ENCODE measurements at regions not wholly inside any gene's neighbourhood (a gene's known extent, or its start where the extent isn't known, plus 50 kb on each side); places are given as distances from the start of the nearest gene placed in this dataset.
A peak's percentile ranks its signal among the peaks of the same experiment; 100 is the strongest.
"Not testable (repeated sequence)": the region's sequence is repeated elsewhere in the genome, so short reads cannot be mapped to it uniquely, and the experiment has no call there.

- DNase-seq, result no peak
These were observed 59.0 kb upstream of the ZNF532 start for GRCh38 chr18:58805467-58806187.

DNA sequence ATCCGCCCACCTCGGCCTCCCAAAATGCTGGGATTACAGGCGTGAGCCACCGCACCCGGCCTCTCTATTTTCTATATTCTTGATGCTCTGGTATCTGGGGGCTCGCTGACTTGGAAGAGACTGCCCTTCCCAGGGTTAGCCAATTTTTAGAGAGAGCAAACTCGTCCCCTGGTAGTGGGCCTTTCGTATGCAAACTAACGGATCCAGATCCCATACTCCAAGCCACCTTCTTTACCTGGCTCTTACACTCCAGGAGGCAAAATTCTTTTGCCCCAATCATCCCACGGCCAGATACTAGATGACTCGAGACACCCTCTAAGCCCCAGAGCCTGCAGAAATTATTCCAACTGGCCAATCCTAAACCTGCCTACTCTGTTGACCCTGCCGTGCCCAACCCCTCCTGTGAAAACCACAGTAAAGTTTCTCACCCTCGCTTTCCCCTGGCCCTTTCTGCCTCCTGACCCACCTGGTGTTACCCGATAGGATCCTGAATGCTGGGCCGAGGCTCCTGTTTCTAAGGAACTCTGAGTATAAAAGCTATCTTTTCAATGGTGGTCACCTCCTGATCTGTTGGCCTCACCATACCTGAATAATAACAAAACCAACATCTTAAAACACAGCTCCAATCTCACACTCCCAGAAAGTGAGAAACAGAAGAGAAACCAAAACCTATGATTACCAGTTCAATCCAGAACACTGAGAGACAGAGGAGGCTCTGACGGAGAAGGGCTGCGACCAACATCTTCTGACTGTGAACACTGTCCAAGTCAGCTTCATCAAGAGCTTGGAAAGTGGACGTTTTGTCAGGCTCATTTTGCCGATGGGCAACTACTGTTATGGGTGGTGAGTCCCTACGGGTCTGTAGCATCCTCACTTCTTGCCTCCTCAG is 57.6 kb upstream of the ZNF532 start:
- DNase-seq, result peak; percentile 33

DNA sequence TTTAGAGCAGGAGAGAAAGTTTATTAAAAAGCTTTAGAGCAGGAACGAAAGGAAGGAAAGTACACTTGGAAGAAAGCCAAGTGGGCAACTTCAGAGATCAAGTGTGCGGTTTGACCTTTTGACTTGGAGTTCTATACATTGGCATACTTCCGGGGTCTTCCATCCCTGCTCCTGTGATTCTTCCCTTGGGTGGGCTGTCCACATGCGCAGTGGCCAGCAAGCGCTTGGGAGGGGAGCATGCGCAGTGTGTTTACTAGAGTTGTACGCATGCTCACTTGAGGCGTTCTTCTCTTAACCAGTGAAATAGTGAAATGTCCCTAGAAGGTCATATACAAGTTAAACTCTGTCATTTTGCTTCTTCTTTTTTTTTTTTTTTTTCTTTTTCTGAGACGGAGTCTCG is 56.9 kb upstream of the ZNF532 start:
- DNase-seq, result no peak

DNA sequence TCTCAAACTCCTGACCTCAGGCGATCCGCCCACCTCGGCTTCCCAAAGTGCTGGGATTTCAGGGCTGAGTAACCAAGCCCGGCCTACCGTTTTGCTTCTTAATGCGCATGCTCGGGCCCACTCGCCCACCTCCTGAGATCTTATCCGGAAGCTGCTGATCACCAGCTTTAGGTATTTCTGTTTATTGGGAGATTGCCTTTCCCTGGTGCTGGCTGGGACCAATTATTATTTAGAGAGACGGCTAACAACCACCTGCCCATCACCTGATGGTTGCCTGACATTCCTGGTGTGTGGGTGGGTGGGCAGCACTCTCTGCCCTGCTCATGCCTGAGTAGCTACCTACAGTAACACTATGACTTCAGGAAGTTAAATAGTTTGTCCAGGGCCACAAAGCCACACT is 56.3 kb upstream of the ZNF532 start:
- no peak for DNase-seq

DNA sequence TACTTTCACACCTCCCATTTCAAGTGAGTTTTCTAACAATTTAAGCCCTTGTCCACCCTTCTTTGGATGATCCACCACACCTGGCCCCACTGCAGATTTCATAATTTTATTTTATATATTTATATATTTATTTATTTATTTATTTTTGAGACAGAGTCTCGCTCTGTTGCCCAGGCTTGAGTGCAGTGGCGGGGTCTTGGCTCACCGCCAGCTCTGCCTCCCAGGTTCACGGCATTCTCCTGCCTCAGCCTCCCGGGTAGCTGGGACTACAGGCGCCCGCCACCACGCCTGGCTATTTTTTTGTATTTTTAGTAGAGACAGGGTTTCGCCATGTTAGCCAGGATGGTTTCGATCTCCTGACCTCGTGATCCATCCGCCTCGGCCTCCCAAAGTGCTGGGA is 52.8 kb upstream of the ZNF532 start:
- not testable (repeated sequence) for DNase-seq

DNA sequence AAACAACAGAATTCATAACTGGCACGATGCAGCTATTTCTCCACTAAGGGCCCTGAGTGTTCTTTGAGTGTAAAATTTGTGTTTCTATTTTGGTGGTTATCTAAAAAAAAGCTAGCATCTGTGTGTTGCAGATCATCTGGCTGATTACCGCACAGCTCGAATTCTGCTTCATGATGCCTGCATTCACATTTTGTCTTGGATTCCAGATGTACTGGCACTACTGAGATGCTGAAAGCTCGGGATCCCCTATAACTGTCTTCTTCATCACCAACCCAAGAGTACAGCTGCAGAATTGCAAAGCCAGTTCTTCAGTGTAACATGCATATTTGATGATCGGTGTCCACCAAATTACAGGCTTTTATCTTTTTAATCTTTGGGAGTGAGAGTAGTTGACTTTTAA is 51.6 kb upstream of the ZNF532 start:
- DNase-seq, result no peak

- no peak for DNase-seq
These were observed 51.0 kb upstream of the ZNF532 start for GRCh38 chr18:58813561-58814225.

- DNase-seq, result no peak
These were observed 50.4 kb upstream of the ZNF532 start for GRCh38 chr18:58814317-58814716.
